NCI-H2196 treated with DMSO at 0.1 percent for 48 hours (cell line): ENCODE measurements at regions not wholly inside any gene's neighbourhood (a gene's known extent, or its start where the extent isn't known, plus 50 kb on each side); places are given as distances from the start of the nearest gene placed in this dataset.

Source experiments
- DNase-seq: peaks from one replicate; lab custom pipeline; 2025; ENCODE audit not compliant: unreplicated experiment; lab: John Stamatoyannopoulos, UW

DNA sequence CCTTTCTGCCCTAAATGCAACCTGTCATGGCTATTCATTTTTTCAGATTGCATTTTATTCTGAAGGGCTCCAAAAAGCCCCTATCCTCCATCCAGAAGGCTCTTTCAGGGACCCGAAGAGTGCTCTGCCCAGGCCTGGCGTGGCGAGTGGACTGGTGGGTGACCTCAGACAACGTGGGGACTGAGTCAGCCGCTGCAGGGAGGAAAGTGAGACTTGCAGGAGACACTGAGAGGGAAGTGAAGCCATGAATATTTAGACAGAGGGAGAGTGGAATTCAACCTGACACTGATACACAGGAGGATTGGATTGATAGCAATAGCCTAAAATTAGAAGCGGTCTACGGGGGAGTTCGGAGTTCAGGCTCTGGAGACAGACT, 63.6 kb upstream of the SIX2 start:
- DNase-seq, result no peak

DNA sequence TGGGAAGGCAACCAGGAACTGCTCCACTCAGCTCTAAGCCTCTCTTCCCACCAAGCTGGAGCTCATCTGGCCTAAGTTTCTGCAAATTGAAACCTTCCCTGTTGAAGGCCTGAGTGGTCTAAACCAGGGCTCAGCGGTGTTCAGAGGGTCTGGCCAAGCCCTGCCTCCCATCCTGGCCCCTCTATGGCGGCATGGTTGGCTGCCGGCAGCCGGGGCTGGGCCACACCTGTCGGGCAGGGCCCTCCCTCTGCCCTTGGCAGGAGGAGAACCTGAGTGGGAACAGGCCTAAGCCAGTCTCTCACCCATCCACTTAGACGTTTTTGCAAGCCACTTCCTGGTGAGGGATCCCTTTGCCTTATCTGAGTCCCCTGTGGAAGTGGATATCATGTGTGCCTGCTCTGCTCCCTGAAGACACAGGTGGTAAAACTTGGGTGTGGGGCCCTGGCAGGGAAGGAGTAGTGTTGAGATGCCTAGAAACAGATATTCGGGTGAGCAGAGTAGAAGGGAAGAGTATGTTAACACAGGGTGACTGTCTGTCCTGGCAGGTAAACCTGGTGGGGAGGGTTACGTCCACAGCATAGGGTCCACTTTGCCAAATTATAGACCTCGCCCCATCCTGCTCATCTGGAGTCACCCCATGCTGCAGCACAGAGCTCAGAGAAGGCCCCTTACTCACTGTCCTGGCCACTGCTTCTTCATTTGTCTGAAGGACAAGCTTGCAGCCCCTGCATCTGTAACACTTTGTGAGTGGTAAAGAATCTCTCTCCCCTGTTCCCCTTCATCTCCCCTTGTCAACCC, 63.0 kb upstream of the SIX2 start:
- DNase-seq, result no peak

DNA sequence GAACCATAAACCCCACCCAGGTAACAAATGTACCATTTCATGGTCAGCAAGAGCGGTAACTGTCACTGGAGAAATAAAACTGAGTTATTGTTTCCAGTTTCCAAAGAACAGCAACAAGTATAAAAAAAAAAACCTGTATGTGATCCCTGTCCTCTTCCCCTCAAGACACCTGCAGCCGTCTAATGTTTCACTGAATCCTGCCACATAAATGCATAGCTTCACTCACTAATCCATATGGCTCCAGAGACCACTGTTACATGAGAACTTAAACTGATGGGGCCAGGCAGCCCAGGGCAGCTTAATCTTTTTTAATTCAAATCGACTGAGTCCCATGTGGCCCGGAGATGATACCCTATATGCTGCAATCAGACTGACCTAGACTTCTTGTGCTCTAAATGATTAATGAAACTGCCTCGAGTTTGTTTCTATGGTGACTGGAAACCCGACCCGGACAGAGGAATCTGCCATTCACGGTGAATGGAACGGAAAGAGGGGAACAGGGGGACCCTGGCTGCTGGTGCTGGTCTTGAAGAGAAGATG, 60.9 kb upstream of the SIX2 start:
- DNase-seq, result no peak

DNA sequence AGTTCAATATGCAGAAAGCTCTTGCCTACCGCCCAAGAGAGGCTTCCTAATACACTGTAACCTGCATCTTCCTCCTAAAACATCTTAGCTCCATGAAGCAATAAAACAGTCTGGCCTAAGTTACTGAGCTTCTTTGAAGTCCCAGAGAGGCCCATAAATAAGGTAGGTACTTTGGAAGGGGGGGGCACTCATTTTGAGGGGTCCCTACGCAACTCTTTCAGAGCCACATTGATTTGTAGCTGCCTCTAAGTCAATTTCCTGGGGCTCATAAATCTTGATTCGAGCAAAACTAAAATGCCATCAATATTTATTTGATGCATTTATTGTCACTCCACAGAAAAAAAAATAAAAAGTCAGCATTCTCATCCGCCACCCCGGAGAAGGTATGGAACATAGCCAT, 60.4 kb upstream of the SIX2 start:
- no peak for DNase-seq

DNA sequence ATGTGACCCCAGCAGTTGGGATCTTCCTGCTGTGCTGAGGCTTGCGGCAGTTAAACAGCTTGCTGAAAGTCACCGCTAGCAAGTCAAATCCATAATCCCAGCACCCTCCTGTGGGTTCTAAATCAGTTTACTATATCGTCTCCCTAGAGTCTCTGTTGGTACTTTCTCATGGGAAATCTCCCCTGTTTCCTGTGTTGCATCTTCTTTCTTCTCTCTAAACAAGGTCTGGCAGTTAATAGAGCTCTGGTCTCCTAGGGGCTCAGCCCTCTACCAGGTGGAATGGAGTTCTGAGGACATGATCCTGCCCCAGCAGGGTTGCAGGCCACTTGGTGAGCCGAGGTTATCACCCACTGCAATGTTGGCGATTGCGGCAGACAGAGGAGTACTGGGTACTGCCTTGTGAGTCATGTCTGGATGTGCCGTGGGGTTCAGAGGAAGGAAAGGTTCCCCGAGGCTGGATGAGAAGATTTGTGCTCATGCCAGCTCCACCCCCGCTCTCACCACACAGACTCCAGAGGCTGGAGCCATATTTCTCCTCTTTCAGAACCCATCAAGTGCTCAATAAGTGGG, 59.4 kb upstream of the SIX2 start:
- DNase-seq, result no peak

DNA sequence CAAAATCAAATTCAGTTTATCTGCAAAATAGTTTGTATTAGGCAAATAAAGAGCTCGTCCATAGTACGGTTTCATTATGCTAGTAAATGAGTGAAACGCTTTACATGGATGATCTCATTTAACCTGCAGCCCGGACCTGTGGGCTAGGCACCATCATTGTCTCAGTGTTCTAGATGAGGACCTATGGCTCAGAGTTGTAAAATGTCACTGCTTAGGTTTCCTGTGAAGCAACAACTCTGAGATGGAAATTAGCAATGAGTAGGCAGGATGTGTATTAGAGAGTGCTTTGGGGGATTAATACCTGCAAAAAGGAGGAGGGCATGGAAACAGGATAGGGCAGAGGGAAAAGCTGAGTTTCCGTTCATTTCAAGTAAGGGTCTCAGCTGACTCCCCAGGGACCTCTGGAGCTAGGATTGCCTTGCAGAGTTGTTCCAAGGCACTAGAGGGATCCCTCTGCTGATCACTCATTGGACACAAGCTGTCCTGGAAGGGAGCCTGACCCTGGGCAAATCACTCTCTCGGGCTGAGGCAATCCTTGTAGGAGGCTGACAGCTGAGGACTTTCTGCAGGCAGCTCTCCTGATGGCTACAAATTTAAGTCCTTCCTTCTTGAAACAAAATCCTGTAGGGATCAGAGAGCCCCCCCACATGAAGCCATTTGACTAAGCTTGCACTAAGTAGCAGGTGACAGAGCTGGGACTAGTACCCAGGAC, 58.8 kb upstream of the SIX2 start:
- no peak for DNase-seq
